Lower lobe of right lung (tissue), 2 donors: ENCODE measurements at regions not wholly inside any gene's neighbourhood (a gene's known extent, or its start where the extent isn't known, plus 50 kb on each side); places are given as distances from the start of the nearest gene placed in this dataset.

ENCODE experiments used
- ATAC-seq, 2 donors: fragments of 200-7000 bp; cut with Tn5 transposase; one replicate each; pipeline ENCODE4 v1.9.1; 2020 to 2022; ENCODE audit warnings: mild to moderate bottlenecking in 2 of 2, moderate library complexity in 2 of 2
- DNase-seq: peaks from one replicate; pipeline ENCODE4 v3.0.0-alpha.2; 2020
- H3K27ac ChIP-seq: fragments of 200-600 bp; one replicate; pipeline ENCODE4 v1.8.0; 2022
- H3K27me3 ChIP-seq: fragments of 200-600 bp; one replicate; pipeline ENCODE4 v1.8.0; 2022; ENCODE audit warnings: low read depth
- H3K36me3 ChIP-seq: fragments of 200-600 bp; one replicate; pipeline ENCODE4 v1.8.0; 2022; ENCODE audit warnings: mild to moderate bottlenecking
- H3K4me1 ChIP-seq: fragments of 200-600 bp; one replicate; pipeline ENCODE4 v1.8.0; 2022
- H3K4me3 ChIP-seq: fragments of 200-600 bp; one replicate; pipeline ENCODE4 v1.8.0; 2022; ENCODE audit warnings: mild to moderate bottlenecking
- H3K9me3 ChIP-seq: fragments of 200-600 bp; one replicate; pipeline ENCODE4 v1.8.0; 2022
- CTCF ChIP-seq: fragments of 200-600 bp; IDR thresholded peaks from one replicate; pipeline ENCODE4 v1.8.0; 2022; ENCODE audit warnings: antibody characterized with exemption, mild to moderate bottlenecking
- intact Hi-C: fragments of 100-400 bp; cut with DNase I; formaldehyde crosslinking; loops from one replicate; pipeline ENCODE4 v1.11.0; 2022
- donor health status: DM: no; HTN: yes; CAD: no; lungs with severe emphysema.

GRCh38 chr6:12613811-12614210 is 102.8 kb upstream of the PHACTR1 start:
- intact Hi-C loops = no loop called here
- no peak for ATAC-seq
- no peak for TF ChIP-seq CTCF
- H3K9me3 ChIP-seq = no peaks in the 10 kb centered on the region
- no peak overlapping the region for H3K4me3 ChIP-seq
- DNase-seq = no peak
- H3K36me3 ChIP-seq = no peaks in the 10 kb centered on the region
- no peaks in the 10 kb centered on the region for H3K4me1 ChIP-seq
- H3K27ac ChIP-seq = no peak overlapping the region
- H3K27me3 ChIP-seq = no peaks in the 10 kb centered on the region

- DNase-seq (no peak), ATAC-seq (no peak)
- TF ChIP-seq CTCF = no peak
- no peaks in the 10 kb centered on the region for H3K27me3 ChIP-seq
- no peaks in the 10 kb centered on the region for H3K36me3 ChIP-seq
- no peaks in the 10 kb centered on the region for H3K9me3 ChIP-seq
- H3K27ac ChIP-seq = no peak overlapping the region
- no peak overlapping the region for H3K4me3 ChIP-seq
- intact Hi-C loops = no loop called here
- no peaks in the 10 kb centered on the region for H3K4me1 ChIP-seq
Measured at GRCh38 chr6:12614456-12614855, 102.1 kb upstream of the PHACTR1 start.

DNA sequence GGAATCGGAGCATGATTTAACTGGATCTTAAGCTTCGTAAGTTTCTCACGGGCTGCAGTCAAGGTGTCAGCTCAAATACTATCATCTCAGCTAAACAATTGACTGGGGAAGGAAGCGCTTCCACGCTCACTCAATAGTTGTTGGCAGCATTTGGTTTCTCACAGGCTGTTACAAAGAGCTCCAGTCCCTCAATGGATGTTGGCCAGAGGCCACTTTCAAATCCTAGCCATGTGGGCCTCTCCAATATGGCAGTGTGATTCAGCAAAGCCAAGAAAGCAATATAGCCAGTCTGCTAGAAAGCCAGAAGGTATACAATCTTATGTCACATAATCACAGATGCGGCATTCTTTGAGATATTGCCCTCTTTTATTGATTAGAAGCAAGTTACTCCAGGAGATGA is 98.3 kb upstream of the PHACTR1 start:
- Histone ChIP-seq H3K27me3 (no peaks in the 10 kb centered on the region), H3K9me3 (no peaks in the 10 kb centered on the region), H3K4me3 (no peak overlapping the region), H3K36me3 (no peaks in the 10 kb centered on the region), H3K4me1 (no peaks in the 10 kb centered on the region), H3K27ac (no peak overlapping the region)
- DNase-seq = no peak
- no peak for TF ChIP-seq CTCF
- intact Hi-C loops = no loop called here
- ATAC-seq = no peak

- Histone ChIP-seq H3K36me3 (no peaks in the 10 kb centered on the region), H3K27me3 (no peaks in the 10 kb centered on the region), H3K27ac (no peak overlapping the region), H3K4me3 (no peak overlapping the region), H3K4me1 (no peaks in the 10 kb centered on the region), H3K9me3 (no peaks in the 10 kb centered on the region)
- no peak for ATAC-seq
- no peak for TF ChIP-seq CTCF
- no peak for DNase-seq
- intact Hi-C loops = no loop called here
Measured at GRCh38 chr6:12621754-12622153, 94.8 kb upstream of the PHACTR1 start.

DNA sequence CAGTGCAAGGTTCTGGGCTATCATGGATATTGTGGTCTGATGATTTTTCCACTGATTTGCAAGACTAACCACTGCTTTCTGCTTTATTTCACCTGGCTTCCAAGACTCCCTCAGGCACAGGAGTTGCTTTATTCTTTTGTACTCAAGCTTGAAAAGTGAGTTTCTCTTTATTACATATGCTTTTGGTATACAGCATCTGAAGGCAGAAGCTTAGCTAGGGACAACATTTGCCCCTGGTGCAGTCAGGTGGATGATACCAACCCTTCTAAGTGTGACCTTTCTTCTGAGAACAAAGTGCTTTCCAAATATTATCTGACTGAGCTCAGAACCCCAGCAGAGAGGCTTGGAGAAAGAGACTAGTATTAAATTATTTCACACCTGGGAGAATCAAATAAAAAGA is 94.0 kb upstream of the PHACTR1 start:
- Histone ChIP-seq H3K27ac (no peak overlapping the region), H3K4me3 (no peak overlapping the region), H3K4me1 (no peaks in the 10 kb centered on the region), H3K9me3 (no peaks in the 10 kb centered on the region), H3K36me3 (no peaks in the 10 kb centered on the region), H3K27me3 (no peaks in the 10 kb centered on the region)
- TF ChIP-seq CTCF = no peak
- ATAC-seq (no peak), DNase-seq (no peak)
- intact Hi-C loops = no loop called here
